ENCODE measurements at regions not wholly inside any gene's neighbourhood (a gene's known extent, or its start where the extent isn't known, plus 50 kb on each side); places are given as distances from the start of the nearest gene placed in this dataset.

GRCh38 chr10:33434933-33435332, 100.5 kb upstream of the NRP1 start:
- Histone ChIP-seq H3K9ac (ENCODE audit: low read length) (no peak overlapping the region), H3K4me1 (ENCODE audit: insufficient read depth, low read length, severe bottlenecking) (no peaks in the 10 kb centered on the region), H3K4me3 (ENCODE audit: low read depth, low read length, poor library complexity, severe bottlenecking) (no peak overlapping the region), H3K27ac (ENCODE audit: low read depth, low read length, poor library complexity, severe bottlenecking) (no peak overlapping the region), H3K36me3 (ENCODE audit: insufficient read depth, low read length) (no peaks in the 10 kb centered on the region), H3K27me3 (ENCODE audit: insufficient read depth, low read length) (no peaks in the 10 kb centered on the region), H3K9me3 (ENCODE audit: low read length) (no peaks in the 10 kb centered on the region), H3K4me2 (ENCODE audit: low read length) (no peak overlapping the region), H3K9me2 (ENCODE audit: low read depth, low read length) (no peaks in the 10 kb centered on the region), H4K20me1 (ENCODE audit: insufficient read depth, low read length) (no peaks in the 10 kb centered on the region), H3K79me2 (ENCODE audit: insufficient read depth, low read length) (no peaks in the 10 kb centered on the region), H3F3A (ENCODE audit: insufficient read depth, low read length) (no peaks in the 10 kb centered on the region), H2AFZ (ENCODE audit: low read length) (no peak overlapping the region)
- TF ChIP-seq EZH2 (IDR thresholded peaks at IDR 0.05; ENCODE audit: borderline replicate concordance, low read length) (no peak), CTCF (IDR thresholded peaks at IDR 0.05; ENCODE audit: low read length) (no peak)

- Histone ChIP-seq H3F3A (ENCODE audit: insufficient read depth, low read length) (no peaks in the 10 kb centered on the region), H3K27me3 (ENCODE audit: insufficient read depth, low read length) (no peaks in the 10 kb centered on the region), H3K4me1 (ENCODE audit: insufficient read depth, low read length, severe bottlenecking) (no peaks in the 10 kb centered on the region), H3K36me3 (ENCODE audit: insufficient read depth, low read length) (no peaks in the 10 kb centered on the region), H3K9me2 (ENCODE audit: low read depth, low read length) (no peaks in the 10 kb centered on the region), H3K4me2 (ENCODE audit: low read length) (no peak overlapping the region), H3K9me3 (ENCODE audit: low read length) (no peaks in the 10 kb centered on the region), H4K20me1 (ENCODE audit: insufficient read depth, low read length) (no peaks in the 10 kb centered on the region), H2AFZ (ENCODE audit: low read length) (no peak overlapping the region), H3K27ac (ENCODE audit: low read depth, low read length, poor library complexity, severe bottlenecking) (no peak overlapping the region), H3K4me3 (ENCODE audit: low read depth, low read length, poor library complexity, severe bottlenecking) (no peak overlapping the region), H3K9ac (ENCODE audit: low read length) (no peak overlapping the region), H3K79me2 (ENCODE audit: insufficient read depth, low read length) (no peaks in the 10 kb centered on the region)
- no peak for TF ChIP-seq EZH2 (IDR thresholded peaks at IDR 0.05; ENCODE audit: borderline replicate concordance, low read length)
- no peak for TF ChIP-seq CTCF (IDR thresholded peaks at IDR 0.05; ENCODE audit: low read length)
Measured at GRCh38 chr10:33428682-33429081, 94.2 kb upstream of the NRP1 start.

- H4K20me1 ChIP-seq (ENCODE audit: insufficient read depth, low read length): no peaks in the 10 kb centered on the region
- no peak for TF ChIP-seq EZH2 (IDR thresholded peaks at IDR 0.05; ENCODE audit: borderline replicate concordance, low read length)
- TF ChIP-seq CTCF (IDR thresholded peaks at IDR 0.05; ENCODE audit: low read length): no peak
- no peak overlapping the region for H3K27ac ChIP-seq (ENCODE audit: low read depth, low read length, poor library complexity, severe bottlenecking)
- no peaks in the 10 kb centered on the region for H3K36me3 ChIP-seq (ENCODE audit: insufficient read depth, low read length)
- H3K9me2 ChIP-seq (ENCODE audit: low read depth, low read length): no peaks in the 10 kb centered on the region
- no peak overlapping the region for H2AFZ ChIP-seq (ENCODE audit: low read length)
- no peaks in the 10 kb centered on the region for H3K9me3 ChIP-seq (ENCODE audit: low read length)
- no peak overlapping the region for H3K9ac ChIP-seq (ENCODE audit: low read length)
- no peaks in the 10 kb centered on the region for H3F3A ChIP-seq (ENCODE audit: insufficient read depth, low read length)
- no peak overlapping the region for H3K4me2 ChIP-seq (ENCODE audit: low read length)
- no peaks in the 10 kb centered on the region for H3K79me2 ChIP-seq (ENCODE audit: insufficient read depth, low read length)
- H3K4me1 ChIP-seq (ENCODE audit: insufficient read depth, low read length, severe bottlenecking): no peaks in the 10 kb centered on the region
- no peak overlapping the region for H3K4me3 ChIP-seq (ENCODE audit: low read depth, low read length, poor library complexity, severe bottlenecking)
- H3K27me3 ChIP-seq (ENCODE audit: insufficient read depth, low read length): no peaks in the 10 kb centered on the region
Measured at GRCh38 chr10:33423154-33423529, 88.7 kb upstream of the NRP1 start.

All from OCI-LY1 (cell line).